ENCODE measurements at regions not wholly inside any gene's neighbourhood (a gene's known extent, or its start where the extent isn't known, plus 50 kb on each side); places are given as distances from the start of the nearest gene placed in this dataset.

GRCh38 chr3:31421314-31422048 is 111.2 kb upstream of the STT3B start:
- DNase-seq (ENCODE audit: low read depth in 2 of 2), result no peak

- DNase-seq (ENCODE audit: low read depth in 2 of 2), result no peak
These were observed 110.5 kb upstream of the STT3B start for GRCh38 chr3:31422237-31422636.

GRCh38 chr3:31423482-31423881 is 109.2 kb upstream of the STT3B start:
- DNase-seq (ENCODE audit: low read depth in 2 of 2), result no peak

GRCh38 chr3:31425401-31425800 is 107.3 kb upstream of the STT3B start:
- DNase-seq (ENCODE audit: low read depth in 2 of 2), result no peak

- no peak for DNase-seq (ENCODE audit: low read depth in 2 of 2)
These were observed 105.1 kb upstream of the STT3B start for GRCh38 chr3:31427623-31428022.

GRCh38 chr3:31431321-31431720 is 101.4 kb upstream of the STT3B start:
- no peak for DNase-seq (ENCODE audit: low read depth in 2 of 2)

GRCh38 chr3:31432897-31433678 is 99.6 kb upstream of the STT3B start:
- no peak for DNase-seq (ENCODE audit: low read depth in 2 of 2)

GRCh38 chr3:31433679-31433992 is 99.1 kb upstream of the STT3B start:
- no peak for DNase-seq (ENCODE audit: low read depth in 2 of 2)

- DNase-seq (ENCODE audit: low read depth in 2 of 2), result no peak
These were observed 97.9 kb upstream of the STT3B start for GRCh38 chr3:31434819-31435218.

- no peak for DNase-seq (ENCODE audit: low read depth in 2 of 2)
These were observed 95.9 kb upstream of the STT3B start for GRCh38 chr3:31436830-31437229.

GRCh38 chr3:31438742-31439141 is 94.0 kb upstream of the STT3B start:
- no peak for DNase-seq (ENCODE audit: low read depth in 2 of 2)

- no peak for DNase-seq (ENCODE audit: low read depth in 2 of 2)
These were observed 92.6 kb upstream of the STT3B start for GRCh38 chr3:31439890-31440750.

GRCh38 chr3:31440878-31441277 is 91.8 kb upstream of the STT3B start:
- no peak for DNase-seq (ENCODE audit: low read depth in 2 of 2)

GRCh38 chr3:31442755-31443154 is 90.0 kb upstream of the STT3B start:
- no peak for DNase-seq (ENCODE audit: low read depth in 2 of 2)

- no peak for DNase-seq (ENCODE audit: low read depth in 2 of 2)
These were observed 88.2 kb upstream of the STT3B start for GRCh38 chr3:31444220-31445142.

GRCh38 chr3:31445701-31446100 is 87.0 kb upstream of the STT3B start:
- DNase-seq (ENCODE audit: low read depth in 2 of 2), result no peak

GRCh38 chr3:31448035-31448881 is 84.5 kb upstream of the STT3B start:
- no peak for DNase-seq (ENCODE audit: low read depth in 2 of 2)

GRCh38 chr3:31448882-31449243 is 83.9 kb upstream of the STT3B start:
- no peak for DNase-seq (ENCODE audit: low read depth in 2 of 2)

- no peak for DNase-seq (ENCODE audit: low read depth in 2 of 2)
These were observed 83.4 kb upstream of the STT3B start for GRCh38 chr3:31449318-31449717.

- no peak for DNase-seq (ENCODE audit: low read depth in 2 of 2)
These were observed 82.4 kb upstream of the STT3B start for GRCh38 chr3:31450345-31450744.

All from stimulated activated CD4-positive, alpha-beta T cell treated with anti-CD3 and anti-CD28 coated beads, Interleukin-1b, Interleukin-23, amount 100 ng/mL, for 4 hours (primary cell).